Subcutaneous abdominal adipose tissue (tissue), 5 donors: ENCODE measurements at regions not wholly inside any gene's neighbourhood (a gene's known extent, or its start where the extent isn't known, plus 50 kb on each side); places are given as distances from the start of the nearest gene placed in this dataset.
"Not testable (repeated sequence)": the region's sequence is repeated elsewhere in the genome, so short reads cannot be mapped to it uniquely, and the experiment has no call there.

Source experiments
- H3K27ac ChIP-seq: one replicate; pipeline ENCODE4 v1.7.0; 2013; ENCODE audit warnings: low read depth, mild to moderate bottlenecking, inconsistent platforms, low read length, moderate library complexity
- H3K27me3 ChIP-seq, 5 donors: one replicate each; pipeline ENCODE4 v1.7.0; 2013; ENCODE audit warnings: low read length in 5 of 5, inconsistent platforms in 1 of 5; ENCODE audit not compliant: control insufficient read depth in 5 of 5, insufficient read depth in 4 of 5
- H3K36me3 ChIP-seq, 5 donors: one replicate each; pipeline ENCODE4 v1.7.0; 2013; ENCODE audit warnings: low read length in 5 of 5; ENCODE audit not compliant: control insufficient read depth in 5 of 5, insufficient read depth in 5 of 5
- H3K4me1 ChIP-seq, 5 donors: one replicate each; pipeline ENCODE4 v1.7.0; 2013; ENCODE audit warnings: low read length in 5 of 5, mild to moderate bottlenecking in 3 of 5, moderate library complexity in 1 of 5; ENCODE audit not compliant: control insufficient read depth in 5 of 5, insufficient read depth in 5 of 5
- H3K4me3 ChIP-seq, 5 donors: one replicate each; pipeline ENCODE4 v1.7.0; 2013; ENCODE audit warnings: low read length in 5 of 5, low read depth in 1 of 5
- H3K9ac ChIP-seq, 5 donors: one replicate each; pipeline ENCODE4 v1.7.0; 2013; ENCODE audit warnings: low read length in 5 of 5, mild to moderate bottlenecking in 4 of 5, moderate library complexity in 3 of 5
- H3K9me3 ChIP-seq, 5 donors: one replicate each; pipeline ENCODE4 v1.7.0; 2013; ENCODE audit warnings: low read length in 5 of 5; ENCODE audit not compliant: control insufficient read depth in 5 of 5
- donor health status: healthy.
- donor health status: healthy.
- donor health status: healthy.
- donor health status: healthy.
- donor health status: healthy.

- H3K9ac ChIP-seq: no peak overlapping the region
- no peak overlapping the region for H3K27ac ChIP-seq
- H3K27me3 ChIP-seq: peaks cover 0 to 3% (median 0%) of the 10 kb centered on the region in 5 donors
- no peak overlapping the region for H3K4me3 ChIP-seq
- H3K36me3 ChIP-seq: no peaks in the 10 kb centered on the region
- H3K4me1 ChIP-seq: peaks cover 0 to 2% (median 1%) of the 10 kb centered on the region in 5 donors
- H3K9me3 ChIP-seq: no peaks in the 10 kb centered on the region
Measured at GRCh38 chr3:127083778-127084397, 101.0 kb downstream of the PLXNA1 start.

GRCh38 chr3:127084401-127084990 is 101.6 kb downstream of the PLXNA1 start:
- Histone ChIP-seq H3K27ac (no peak overlapping the region), H3K36me3 (no peaks in the 10 kb centered on the region), H3K9me3 (no peaks in the 10 kb centered on the region), H3K4me1 (peaks cover 3 to 8% (median 8%) of the 10 kb centered on the region in 5 donors), H3K9ac (no peak overlapping the region), H3K4me3 (no peak overlapping the region), H3K27me3 (peaks cover 0 to 3% (median 0%) of the 10 kb centered on the region in 5 donors)

GRCh38 chr3:127085576-127085975 is 102.7 kb downstream of the PLXNA1 start:
- Histone ChIP-seq H3K36me3 (no peaks in the 10 kb centered on the region), H3K27me3 (peaks cover 0 to 3% (median 0%) of the 10 kb centered on the region in 5 donors), H3K9me3 (no peaks in the 10 kb centered on the region), H3K4me3 (no peak overlapping the region), H3K9ac (no peak overlapping the region), H3K4me1 (peaks cover 3 to 19% (median 18%) of the 10 kb centered on the region in 5 donors), H3K27ac (no peak overlapping the region)

GRCh38 chr3:127086591-127086990 is 103.7 kb downstream of the PLXNA1 start:
- not testable (repeated sequence) for H3K27me3 ChIP-seq, H3K4me3 ChIP-seq, H3K9ac ChIP-seq, H3K9me3 ChIP-seq, H3K36me3 ChIP-seq, H3K27ac ChIP-seq
- H3K4me1 ChIP-seq: peaks cover 3 to 22% (median 20%) of the 10 kb centered on the region in 5 donors

- Histone ChIP-seq H3K36me3 (no peaks in the 10 kb centered on the region), H3K9me3 (no peaks in the 10 kb centered on the region), H3K4me3 (no peak overlapping the region), H3K27me3 (peaks cover 0 to 7% (median 0%) of the 10 kb centered on the region in 5 donors), H3K27ac (no peak overlapping the region), H3K4me1 (peaks cover 3 to 22% (median 20%) of the 10 kb centered on the region in 5 donors), H3K9ac (no peak overlapping the region)
Measured at GRCh38 chr3:127087441-127087840, 104.5 kb downstream of the PLXNA1 start.

- Histone ChIP-seq H3K4me3 (no peak overlapping the region), H3K36me3 (no peaks in the 10 kb centered on the region), H3K27ac (no peak overlapping the region), H3K9ac (no peak overlapping the region), H3K4me1 (peaks cover 3 to 25% (median 22%) of the 10 kb centered on the region in 5 donors), H3K9me3 (no peaks in the 10 kb centered on the region), H3K27me3 (peaks cover 0 to 8% (median 0%) of the 10 kb centered on the region in 5 donors)
Measured at GRCh38 chr3:127088511-127089351, 104.2 kb upstream of the PRR23E start.

- Histone ChIP-seq H3K4me3 (no peak overlapping the region), H3K4me1 (peaks cover 3 to 25% (median 22%) of the 10 kb centered on the region in 5 donors), H3K9ac (no peak overlapping the region), H3K27me3 (peaks cover 0 to 8% (median 0%) of the 10 kb centered on the region in 5 donors), H3K9me3 (no peaks in the 10 kb centered on the region), H3K27ac (no peak overlapping the region), H3K36me3 (no peaks in the 10 kb centered on the region)
Measured at GRCh38 chr3:127089486-127090145, 103.3 kb upstream of the PRR23E start.

- Histone ChIP-seq H3K27me3 (peaks cover 0 to 8% (median 0%) of the 10 kb centered on the region in 5 donors), H3K9me3 (peaks cover 0 to 2% (median 0%) of the 10 kb centered on the region in 5 donors), H3K4me3 (no peak overlapping the region), H3K9ac (no peak overlapping the region), H3K36me3 (no peaks in the 10 kb centered on the region), H3K4me1 (peaks cover 3 to 25% (median 22%) of the 10 kb centered on the region in 5 donors), H3K27ac (no peak overlapping the region)
Measured at GRCh38 chr3:127090218-127091160, 102.4 kb upstream of the PRR23E start.

GRCh38 chr3:127091376-127091775 is 101.6 kb upstream of the PRR23E start:
- Histone ChIP-seq H3K9me3 (peaks cover 0 to 4% (median 0%) of the 10 kb centered on the region in 5 donors), H3K4me3 (no peak overlapping the region), H3K27ac (no peak overlapping the region), H3K36me3 (no peaks in the 10 kb centered on the region), H3K27me3 (peaks cover 0 to 8% (median 0%) of the 10 kb centered on the region in 5 donors), H3K9ac (no peak overlapping the region), H3K4me1 (peaks cover 3 to 25% (median 22%) of the 10 kb centered on the region in 5 donors)
